ENCODE measurements at regions not wholly inside any gene's neighbourhood (a gene's known extent, or its start where the extent isn't known, plus 50 kb on each side); places are given as distances from the start of the nearest gene placed in this dataset.

DNA sequence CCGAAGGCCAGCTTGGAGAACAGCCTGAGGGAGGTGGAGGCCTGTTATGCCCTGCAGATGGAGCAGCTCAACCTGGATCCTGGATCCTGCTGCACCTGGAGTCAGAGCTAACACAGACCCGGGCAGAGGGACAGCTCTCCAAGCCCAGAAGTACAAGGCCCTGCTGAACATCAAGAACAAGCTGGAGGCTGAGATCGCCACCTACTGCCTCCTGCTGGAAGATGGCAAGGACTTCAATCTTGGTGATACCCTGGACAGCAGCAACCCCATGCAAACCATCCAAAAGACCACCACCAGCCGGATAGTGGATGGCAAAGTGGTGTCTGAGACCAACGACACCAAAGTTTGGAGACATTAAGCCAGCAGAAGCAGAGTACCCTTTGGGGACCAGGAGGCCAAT lies 223.5 kb upstream of the ID4 start:
- DNase-seq (ENCODE audit: low read depth, low spot score), result no peak
- POLR2A ChIA-PET, result no interaction called here
- TF ChIP-seq, protein P1, sequence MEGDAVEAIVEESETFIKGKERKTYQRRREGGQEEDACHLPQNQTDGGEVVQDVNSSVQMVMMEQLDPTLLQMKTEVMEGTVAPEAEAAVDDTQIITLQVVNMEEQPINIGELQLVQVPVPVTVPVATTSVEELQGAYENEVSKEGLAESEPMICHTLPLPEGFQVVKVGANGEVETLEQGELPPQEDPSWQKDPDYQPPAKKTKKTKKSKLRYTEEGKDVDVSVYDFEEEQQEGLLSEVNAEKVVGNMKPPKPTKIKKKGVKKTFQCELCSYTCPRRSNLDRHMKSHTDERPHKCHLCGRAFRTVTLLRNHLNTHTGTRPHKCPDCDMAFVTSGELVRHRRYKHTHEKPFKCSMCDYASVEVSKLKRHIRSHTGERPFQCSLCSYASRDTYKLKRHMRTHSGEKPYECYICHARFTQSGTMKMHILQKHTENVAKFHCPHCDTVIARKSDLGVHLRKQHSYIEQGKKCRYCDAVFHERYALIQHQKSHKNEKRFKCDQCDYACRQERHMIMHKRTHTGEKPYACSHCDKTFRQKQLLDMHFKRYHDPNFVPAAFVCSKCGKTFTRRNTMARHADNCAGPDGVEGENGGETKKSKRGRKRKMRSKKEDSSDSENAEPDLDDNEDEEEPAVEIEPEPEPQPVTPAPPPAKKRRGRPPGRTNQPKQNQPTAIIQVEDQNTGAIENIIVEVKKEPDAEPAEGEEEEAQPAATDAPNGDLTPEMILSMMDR (IDR thresholded peaks at IDR 0.05; ENCODE audit: insufficient read depth, low read length, missing control alignments), result no peak
- no peak overlapping the region for H3K4me3 ChIP-seq (ENCODE audit: low read depth, low read length)
- CTCF ChIA-PET, result no interaction called here

- no peak for DNase-seq (ENCODE audit: low read depth, low spot score)
- no peak overlapping the region for H3K4me3 ChIP-seq (ENCODE audit: low read depth, low read length)
- CTCF ChIA-PET, result no interaction called here
- POLR2A ChIA-PET, result no interaction called here
- TF ChIP-seq, protein P1 (IDR thresholded peaks at IDR 0.05; ENCODE audit: insufficient read depth, low read length, missing control alignments), result no peak
Measured at GRCh38 chr6:19616022-19616421, 221.1 kb upstream of the ID4 start.

DNA sequence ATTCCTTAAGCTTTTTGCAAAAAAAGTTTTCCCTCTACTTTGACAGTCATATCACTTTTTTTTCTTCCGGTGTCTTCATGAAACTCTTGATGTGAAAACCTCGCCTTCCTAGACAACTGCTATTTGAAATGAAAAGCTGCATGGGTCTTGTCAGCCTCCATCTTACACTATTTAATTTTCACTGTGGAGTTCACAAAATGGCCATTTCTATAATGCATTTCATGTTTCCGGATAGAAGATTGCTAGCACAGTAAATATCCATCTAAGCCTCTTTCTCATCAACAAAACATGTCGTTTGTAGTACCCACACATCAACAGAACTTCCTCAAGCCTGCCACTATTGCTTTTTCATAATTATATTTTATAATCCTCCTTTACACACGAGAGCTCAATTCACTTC lies 204.9 kb upstream of the ID4 start:
- DNase-seq (ENCODE audit: low read depth, low spot score), result no peak
- CTCF ChIA-PET, result no interaction called here
- H3K4me3 ChIP-seq (ENCODE audit: low read depth, low read length), result no peak overlapping the region
- POLR2A ChIA-PET, result no interaction called here
- TF ChIP-seq, protein P1 (IDR thresholded peaks at IDR 0.05; ENCODE audit: insufficient read depth, low read length, missing control alignments), result no peak

DNA sequence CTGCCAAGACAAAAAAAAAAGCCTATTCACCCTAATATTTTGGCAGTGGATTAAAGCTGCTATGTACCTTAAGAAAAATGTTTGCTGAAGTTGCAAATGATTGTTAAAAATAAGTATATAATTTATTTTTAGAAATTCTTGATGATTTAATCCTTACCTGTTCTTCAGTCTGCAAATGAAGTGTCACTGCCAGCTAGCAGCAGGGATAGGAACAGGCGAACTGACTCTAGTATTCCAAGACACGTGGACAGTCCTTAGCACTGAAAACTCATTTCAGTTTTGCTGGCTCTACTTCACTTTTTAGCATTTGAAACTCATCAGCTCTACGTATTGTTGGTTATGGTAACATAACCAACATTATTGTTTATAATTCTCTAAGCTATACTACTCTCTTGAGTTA lies 204.4 kb upstream of the ID4 start:
- DNase-seq (ENCODE audit: low read depth, low spot score), result no peak
- no peak overlapping the region for H3K4me3 ChIP-seq (ENCODE audit: low read depth, low read length)
- TF ChIP-seq, protein P1 (IDR thresholded peaks at IDR 0.05; ENCODE audit: insufficient read depth, low read length, missing control alignments), result no peak
- ChIA-PET CTCF (no interaction called here), POLR2A (no interaction called here)

- DNase-seq (ENCODE audit: low read depth, low spot score), result no peak
- TF ChIP-seq, protein P1 (IDR thresholded peaks at IDR 0.05; ENCODE audit: insufficient read depth, low read length, missing control alignments), result no peak
- POLR2A ChIA-PET, result no interaction called here
- H3K4me3 ChIP-seq (ENCODE audit: low read depth, low read length), result no peak overlapping the region
- CTCF ChIA-PET, result no interaction called here
Measured at GRCh38 chr6:19635728-19636127, 201.4 kb upstream of the ID4 start.

DNA sequence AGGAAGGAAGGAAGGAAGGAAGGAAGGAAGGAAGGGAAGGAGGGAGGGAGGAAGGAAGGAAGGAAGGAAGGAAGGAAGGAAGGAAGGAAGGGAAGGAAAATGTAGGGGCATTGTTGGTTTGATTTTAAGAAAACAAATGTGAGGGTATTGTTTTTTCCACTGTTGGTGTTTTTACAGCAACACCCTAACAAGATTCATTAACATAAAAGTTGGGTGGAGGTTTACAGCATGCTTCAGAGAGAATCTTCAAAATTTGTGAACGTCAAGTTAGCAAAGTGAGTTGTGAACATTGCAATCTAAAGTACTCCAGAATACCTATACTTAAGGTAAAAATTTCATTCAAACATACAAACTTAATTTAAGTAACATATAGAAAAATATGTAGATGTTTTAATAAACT lies 200.2 kb upstream of the ID4 start:
- ChIA-PET CTCF (no interaction called here), POLR2A (no interaction called here)
- no peak for DNase-seq (ENCODE audit: low read depth, low spot score)
- H3K4me3 ChIP-seq (ENCODE audit: low read depth, low read length), result no peak overlapping the region
- TF ChIP-seq, protein P1 (IDR thresholded peaks at IDR 0.05; ENCODE audit: insufficient read depth, low read length, missing control alignments), result no peak

All from AG04449 (cell line).